Fibroblast of pulmonary artery (primary cell): ENCODE measurements at regions not wholly inside any gene's neighbourhood (a gene's known extent, or its start where the extent isn't known, plus 50 kb on each side); places are given as distances from the start of the nearest gene placed in this dataset.

Source experiments
- DNase-seq: peaks from one replicate; pipeline ENCODE4 v3.0.0-alpha.2; 2010; ENCODE audit warnings: low read depth
- H3K4me3 ChIP-seq: replicated peaks from 2 replicates; pipeline ENCODE4 v1.5.1; 2011; ENCODE audit warnings: low read depth, mild to moderate bottlenecking, control low read depth, low read length, moderate library complexity
- CTCF ChIP-seq: IDR thresholded peaks from 2 replicates; pipeline ENCODE4 v1.5.1; 2011; ENCODE audit warnings: mild to moderate bottlenecking, control low read depth, low read length, inconsistent platforms; ENCODE audit errors: missing control alignments

DNA sequence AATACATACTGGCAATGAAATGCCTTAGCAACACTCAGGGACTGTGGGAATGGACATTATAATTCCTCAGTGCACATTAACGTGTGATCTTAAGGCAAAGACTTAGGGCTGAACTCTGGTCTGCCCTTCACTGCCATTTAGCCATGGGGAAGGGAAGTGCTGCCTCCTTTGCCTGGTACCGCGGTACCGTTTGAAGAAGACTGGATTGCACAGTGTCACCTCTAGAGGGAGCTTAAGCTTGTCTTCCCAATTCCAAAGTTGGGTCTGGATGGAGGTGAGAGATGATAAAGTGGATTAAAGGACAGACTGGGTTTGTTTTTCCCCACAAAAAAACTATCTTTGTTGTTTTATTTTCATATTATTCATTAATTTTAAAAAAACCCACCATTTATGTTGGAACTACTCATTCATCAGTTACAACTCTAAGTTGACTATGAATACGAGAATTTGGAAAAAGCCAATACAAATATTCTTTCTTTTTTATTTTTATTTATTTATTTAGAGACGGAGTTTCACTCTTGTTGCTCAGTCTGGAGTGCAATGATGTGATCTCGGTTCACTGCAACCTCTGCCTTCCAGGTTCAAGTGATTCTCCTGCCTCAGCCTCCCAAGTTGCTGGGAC, 60.0 kb upstream of the SYN2 start:
- peak; percentile 70 for TF ChIP-seq CTCF
- DNase-seq, result peak; percentile 32
- H3K4me3 ChIP-seq, result no peak overlapping the region

DNA sequence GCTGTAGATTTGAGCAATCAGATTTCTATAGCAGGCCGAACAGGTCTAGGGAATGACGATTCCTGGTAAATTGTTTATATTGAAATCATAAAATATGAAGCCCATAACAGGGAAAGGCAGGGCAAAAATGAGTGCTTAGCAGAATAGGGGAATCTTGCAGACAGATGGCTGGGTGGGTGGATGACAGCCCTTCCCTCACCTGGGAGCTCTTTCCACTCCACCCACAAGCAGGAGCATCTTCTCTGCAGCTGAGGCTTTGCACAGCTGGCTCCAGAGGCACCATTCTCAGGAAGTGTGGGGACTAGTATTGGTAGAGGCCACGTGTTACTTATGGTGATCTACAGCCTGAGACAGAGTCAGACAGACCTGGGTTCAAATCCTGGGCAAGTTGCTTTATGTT, 55.9 kb upstream of the SYN2 start:
- no peak overlapping the region for H3K4me3 ChIP-seq
- no peak for TF ChIP-seq CTCF
- DNase-seq, result no peak

GRCh38 chr3:11948866-11949265, 55.3 kb upstream of the SYN2 start:
- TF ChIP-seq CTCF, result no peak
- DNase-seq, result no peak
- no peak overlapping the region for H3K4me3 ChIP-seq

GRCh38 chr3:11949351-11949750, 54.8 kb upstream of the SYN2 start:
- no peak overlapping the region for H3K4me3 ChIP-seq
- TF ChIP-seq CTCF, result no peak
- no peak for DNase-seq

DNA sequence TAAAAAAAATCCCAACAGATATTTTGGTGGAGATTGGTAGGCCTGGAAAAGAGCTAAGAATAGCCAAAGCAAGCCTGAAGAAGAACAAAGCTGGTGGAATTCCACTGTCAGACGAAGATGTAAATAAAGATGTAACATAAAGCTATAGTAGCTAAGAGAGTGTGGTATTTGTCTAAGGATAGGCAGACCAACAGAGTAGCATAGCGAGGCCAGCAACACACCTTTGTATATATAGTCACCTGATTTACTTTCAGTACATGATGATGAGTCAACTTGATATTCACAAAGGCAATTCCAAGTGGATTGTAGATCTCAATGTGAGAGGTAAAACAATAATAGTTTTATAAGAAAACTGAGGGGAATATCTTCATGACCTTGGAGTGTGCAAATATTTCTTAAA, 53.6 kb upstream of the SYN2 start:
- no peak overlapping the region for H3K4me3 ChIP-seq
- no peak for DNase-seq
- TF ChIP-seq CTCF, result no peak

DNA sequence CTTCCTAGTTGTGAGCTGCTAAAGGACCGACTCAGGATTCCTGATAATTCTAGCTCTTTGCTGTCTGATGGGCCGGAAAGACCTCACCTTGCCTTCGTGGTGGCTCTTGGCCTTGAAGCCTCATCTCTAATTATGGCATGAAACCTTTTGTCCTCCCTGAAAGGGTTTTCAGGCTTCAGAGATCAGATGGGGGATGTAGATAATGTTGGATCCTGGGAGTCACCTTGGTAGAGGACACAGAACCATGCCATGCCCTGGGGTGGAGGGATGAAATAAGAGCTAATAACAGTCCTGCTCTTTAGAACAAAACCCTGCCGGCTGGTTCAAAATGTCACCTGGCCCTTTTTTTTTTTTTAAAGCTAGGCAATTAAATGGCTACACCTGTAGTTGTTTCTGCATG, 50.8 kb upstream of the SYN2 start:
- no peak for DNase-seq
- TF ChIP-seq CTCF, result no peak
- no peak overlapping the region for H3K4me3 ChIP-seq

DNA sequence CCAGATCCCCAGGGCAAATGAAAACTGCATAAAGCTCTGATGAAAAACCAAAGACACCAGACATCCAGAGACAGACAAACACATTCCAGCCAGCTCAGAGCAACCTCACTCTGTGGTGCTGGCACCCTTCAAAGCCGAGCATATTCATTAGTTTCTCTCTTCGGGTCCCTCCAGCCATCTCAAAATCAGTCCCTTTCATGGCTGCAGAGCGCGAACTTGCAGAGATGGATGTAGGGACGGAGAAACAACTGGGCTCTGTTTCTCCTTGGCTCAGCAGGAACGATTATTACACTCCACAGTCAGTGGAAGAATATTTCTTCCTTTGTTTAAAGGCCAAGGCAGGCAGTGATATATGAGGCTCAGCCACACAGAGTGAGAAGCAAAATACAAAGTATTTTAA, 50.4 kb upstream of the SYN2 start:
- TF ChIP-seq CTCF, result no peak
- no peak for DNase-seq

More for the DNA sequence above, 50.4 kb upstream of the SYN2 start:
- no peak overlapping the region for H3K4me3 ChIP-seq
